B cell (primary cell): ENCODE measurements at regions not wholly inside any gene's neighbourhood (a gene's known extent, or its start where the extent isn't known, plus 50 kb on each side); places are given as distances from the start of the nearest gene placed in this dataset.

Experiments used
- ATAC-seq: fragments of 200-7000 bp; cut with Tn5 transposase; one replicate; pipeline ENCODE4 v1.10.0; 2021; ENCODE audit warnings: low read depth, mild to moderate bottlenecking, moderate number of reproducible peaks, moderate library complexity
- CTCF ChIA-PET: fragments of 350-600 bp; sonication (Branson Sonifier 250); formaldehyde crosslinking; loops from one replicate; lab custom pipeline; 2021; ENCODE audit warnings: antibody characterized with exemption, inconsistent platforms; lab: Charles Lee
- POLR2A ChIA-PET: fragments of 350-600 bp; sonication (Branson Sonifier 250); formaldehyde crosslinking; loops from one replicate; lab custom pipeline; 2021; ENCODE audit warnings: antibody characterized with exemption; lab: Charles Lee
- DNase-seq: peaks from one replicate; pipeline ENCODE4 v3.0.0; 2013
- H2AFZ ChIP-seq: 2 replicates; pipeline ENCODE4 v1.6.1; 2012; ENCODE audit warnings: mild to moderate bottlenecking, low read depth, low read length; ENCODE audit not compliant: insufficient read depth, poor library complexity, severe bottlenecking
- H3K27ac ChIP-seq, 2 donors: 1 replicate in 1 of 2; 2 replicates in 1 of 2; pipeline ENCODE4 v1.5.1; 2012 to 2013; ENCODE audit warnings: low read length in 2 of 2, mild to moderate bottlenecking in 2 of 2, moderate library complexity in 1 of 2
- H3K27me3 ChIP-seq, 4 experiments: fragments of 200-600 bp in 1 of 4; sonication (generic) in 1 of 4; replicated peaks in 1 of 4; 1 replicate in 2 of 4; 2 replicates in 2 of 4; pipeline versions ENCODE4 v1.6.1 to v1.7.0; 2013 to 2016; ENCODE audit warnings: low read length in 3 of 4, mild to moderate bottlenecking in 2 of 4, mixed read lengths in 1 of 4, moderate library complexity in 1 of 4; ENCODE audit not compliant: insufficient read depth in 4 of 4, control insufficient read depth in 3 of 4; ENCODE audit errors: control extremely low read depth in 1 of 4
- H3K36me3 ChIP-seq, 2 experiments: replicated peaks in 1 of 2; 1 replicate in 1 of 2; 2 replicates in 1 of 2; pipeline versions ENCODE4 v1.6.1 to v1.7.1; 2013; ENCODE audit warnings: low read length in 1 of 2; ENCODE audit not compliant: insufficient read depth in 2 of 2, control insufficient read depth in 1 of 2; ENCODE audit errors: control extremely low read depth in 1 of 2, extremely low read depth in 1 of 2
- H3K4me1 ChIP-seq, 2 donors: fragments of 200-600 bp in 1 of 2; sonication (generic) in 1 of 2; 1 replicate in 1 of 2; 2 replicates in 1 of 2; pipeline versions ENCODE4 v1.5.1 to v1.6.1; 2013 to 2017; ENCODE audit warnings: low read length in 2 of 2; ENCODE audit not compliant: control insufficient read depth in 2 of 2, insufficient read depth in 2 of 2
- H3K4me2 ChIP-seq: replicated peaks from 2 replicates; pipeline ENCODE3; 2012; ENCODE audit warnings: mild to moderate bottlenecking, low read depth, low read length; ENCODE audit not compliant: poor library complexity, severe bottlenecking
- H3K4me3 ChIP-seq, 5 experiments: fragments of 200-600 bp in 1 of 5; sonication (generic) in 1 of 5; 1 replicate in 3 of 5; 2 replicates in 2 of 5; pipeline versions ENCODE4 v1.5.1 to v1.7.0; 2011 to 2016; ENCODE audit warnings: low read length in 4 of 5, mild to moderate bottlenecking in 4 of 5, low read depth in 2 of 5, control low read depth in 1 of 5, moderate library complexity in 1 of 5; ENCODE audit not compliant: insufficient read depth in 1 of 5; ENCODE audit errors: control extremely low read depth in 1 of 5, extremely low read depth in 1 of 5
- H3K79me2 ChIP-seq: fragments of 200-600 bp; sonication (generic); one replicate; pipeline ENCODE4 v1.6.0; 2016; ENCODE audit warnings: low read length; ENCODE audit not compliant: control insufficient read depth, insufficient read depth
- H3K9ac ChIP-seq: fragments of 200-600 bp; sonication (generic); 2 replicates; pipeline ENCODE4 v1.6.1; 2017; ENCODE audit warnings: mild to moderate bottlenecking, low read length, moderate library complexity
- H3K9me3 ChIP-seq, 3 donors: one replicate each; pipeline versions ENCODE4 v1.6.1 to v1.7.1; 2013; ENCODE audit warnings: low read length in 2 of 3; ENCODE audit not compliant: control insufficient read depth in 2 of 3, insufficient read depth in 1 of 3; ENCODE audit errors: control extremely low read depth in 1 of 3
- H4K20me1 ChIP-seq: 2 replicates; pipeline ENCODE4 v1.6.0; 2012; ENCODE audit warnings: mild to moderate bottlenecking, low read length; ENCODE audit not compliant: insufficient read depth, control insufficient read depth, poor library complexity, severe bottlenecking
- H3K27ac Mint-ChIP-seq: one replicate; pipeline ENCODE4 v1.8.0; 2021; ENCODE audit warnings: mixed read lengths
- H3K27me3 Mint-ChIP-seq: one replicate; pipeline ENCODE4 v1.8.0; 2021; ENCODE audit warnings: mixed read lengths
- H3K4me1 Mint-ChIP-seq: one replicate; pipeline ENCODE4 v1.8.0; 2021; ENCODE audit warnings: mixed read lengths
- H3K4me3 Mint-ChIP-seq: one replicate; pipeline ENCODE4 v1.8.0; 2021; ENCODE audit warnings: mixed read lengths
- H3K9me3 Mint-ChIP-seq: one replicate; pipeline ENCODE4 v1.8.0; 2022; ENCODE audit warnings: mixed read lengths; ENCODE audit not compliant: insufficient read depth
- EZH2 ChIP-seq: IDR thresholded peaks from 2 replicates; pipeline ENCODE4 v1.6.1; 2012; ENCODE audit warnings: borderline replicate concordance, low read depth, mild to moderate bottlenecking, moderate library complexity, low read length; ENCODE audit not compliant: insufficient read depth, poor library complexity, severe bottlenecking
- WGBS: methylation state at CpG from one replicate; pipeline ENCODE4 v1.1.5; 2013; ENCODE audit warnings: missing lambda C conversion rate; ENCODE audit not compliant: insufficient coverage; 5-methylcytosine and 5-hydroxymethylcytosine counted together
- intact Hi-C: fragments of 100-400 bp; cut with micrococcal nuclease; formaldehyde crosslinking; loops from one replicate; pipeline ENCODE4 v1.10.0; 2022
- TF ChIP-seq, protein P1 (sequence below): fragments of 200-600 bp; IDR thresholded peaks from one replicate; pipeline ENCODE4 v1.8.0; 2022; ENCODE audit warnings: antibody characterized with exemption, mild to moderate bottlenecking

- Histone ChIP-seq H3K27me3 (peaks cover 0 to 50% (median 17%) of the 10 kb centered on the region in 4 experiments), H4K20me1 (no peaks in the 10 kb centered on the region), H3K4me1 (no peaks in the 10 kb centered on the region), H3K36me3 (no peaks in the 10 kb centered on the region), H3K9ac (no peak overlapping the region), H3K4me3 (no peak overlapping the region), H2AFZ (no peak overlapping the region), H3K27ac (no peak overlapping the region), H3K79me2 (no peaks in the 10 kb centered on the region), H3K9me3 (no peaks in the 10 kb centered on the region), H3K4me2 (no peak overlapping the region)
- no peak for DNase-seq
- no peaks in the 10 kb centered on the region for H3K4me1 Mint-ChIP-seq
- no peak overlapping the region for H3K4me3 Mint-ChIP-seq
- no peaks in the 10 kb centered on the region for H3K9me3 Mint-ChIP-seq
- POLR2A ChIA-PET: no interaction called here
- ATAC-seq: no peak
- H3K27me3 Mint-ChIP-seq: peaks cover 61% of the 10 kb centered on the region
- CTCF ChIA-PET: no interaction called here
- intact Hi-C loops: no loop called here
- no peak overlapping the region for H3K27ac Mint-ChIP-seq
- TF ChIP-seq, protein P1, sequence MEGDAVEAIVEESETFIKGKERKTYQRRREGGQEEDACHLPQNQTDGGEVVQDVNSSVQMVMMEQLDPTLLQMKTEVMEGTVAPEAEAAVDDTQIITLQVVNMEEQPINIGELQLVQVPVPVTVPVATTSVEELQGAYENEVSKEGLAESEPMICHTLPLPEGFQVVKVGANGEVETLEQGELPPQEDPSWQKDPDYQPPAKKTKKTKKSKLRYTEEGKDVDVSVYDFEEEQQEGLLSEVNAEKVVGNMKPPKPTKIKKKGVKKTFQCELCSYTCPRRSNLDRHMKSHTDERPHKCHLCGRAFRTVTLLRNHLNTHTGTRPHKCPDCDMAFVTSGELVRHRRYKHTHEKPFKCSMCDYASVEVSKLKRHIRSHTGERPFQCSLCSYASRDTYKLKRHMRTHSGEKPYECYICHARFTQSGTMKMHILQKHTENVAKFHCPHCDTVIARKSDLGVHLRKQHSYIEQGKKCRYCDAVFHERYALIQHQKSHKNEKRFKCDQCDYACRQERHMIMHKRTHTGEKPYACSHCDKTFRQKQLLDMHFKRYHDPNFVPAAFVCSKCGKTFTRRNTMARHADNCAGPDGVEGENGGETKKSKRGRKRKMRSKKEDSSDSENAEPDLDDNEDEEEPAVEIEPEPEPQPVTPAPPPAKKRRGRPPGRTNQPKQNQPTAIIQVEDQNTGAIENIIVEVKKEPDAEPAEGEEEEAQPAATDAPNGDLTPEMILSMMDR: no peak
- TF ChIP-seq EZH2: no peak
- no CpG with 5 or more reads among the region's 6 CpGs for WGBS
These were observed 224.9 kb upstream of the FOXF1 start for GRCh38 chr16:86285421-86285820.

GRCh38 chr16:86285938-86286921, 224.1 kb upstream of the FOXF1 start:
- TF ChIP-seq EZH2: no peak
- TF ChIP-seq, protein P1: no peak
- H3K4me1 Mint-ChIP-seq: no peaks in the 10 kb centered on the region
- Histone ChIP-seq H2AFZ (no peak overlapping the region), H4K20me1 (no peaks in the 10 kb centered on the region), H3K4me2 (no peak overlapping the region), H3K27me3 (peaks cover 0 to 55% (median 18%) of the 10 kb centered on the region in 4 experiments), H3K9me3 (no peaks in the 10 kb centered on the region), H3K4me3 (no peak overlapping the region), H3K36me3 (no peaks in the 10 kb centered on the region), H3K27ac (no peak overlapping the region), H3K4me1 (no peaks in the 10 kb centered on the region), H3K79me2 (no peaks in the 10 kb centered on the region), H3K9ac (no peak overlapping the region)
- 18% methylated on average over 55 of the region's 55 CpGs for WGBS
- POLR2A ChIA-PET: no interaction called here
- H3K27me3 Mint-ChIP-seq: peaks cover 69% of the 10 kb centered on the region
- no peak overlapping the region for H3K4me3 Mint-ChIP-seq
- DNase-seq: no peak
- no peak for ATAC-seq
- no peak overlapping the region for H3K27ac Mint-ChIP-seq
- no peaks in the 10 kb centered on the region for H3K9me3 Mint-ChIP-seq
- intact Hi-C loops: no loop called here
- CTCF ChIA-PET: no interaction called here
